ENCODE measurements at regions not wholly inside any gene's neighbourhood (a gene's known extent, or its start where the extent isn't known, plus 50 kb on each side); places are given as distances from the start of the nearest gene placed in this dataset.

DNA sequence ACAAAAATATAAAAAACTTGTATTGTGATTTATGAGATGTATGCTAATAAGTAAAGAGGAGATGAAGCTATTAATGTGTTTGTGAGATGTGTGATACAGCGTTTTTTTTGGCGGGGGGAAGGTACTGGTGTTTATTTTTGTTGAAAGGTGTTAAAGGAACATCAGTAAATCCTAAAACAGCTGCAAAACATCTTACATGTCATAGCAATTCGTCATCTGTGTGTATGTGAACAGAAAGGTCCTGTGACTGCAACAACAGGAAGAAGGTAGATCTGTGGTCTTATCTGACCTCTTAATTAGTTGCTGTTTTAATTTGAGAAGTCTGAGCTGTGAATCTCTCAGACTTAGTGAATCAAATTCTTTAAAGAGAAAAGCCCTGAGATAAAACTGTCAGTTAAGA, 1041.1 kb downstream of the JRKL start:
- no peak for DNase-seq (ENCODE audit: extremely low read depth, low read depth)
- TF ChIP-seq CTCF (IDR thresholded peaks at IDR 0.05; ENCODE audit: low read depth, low read length) = no peak

DNA sequence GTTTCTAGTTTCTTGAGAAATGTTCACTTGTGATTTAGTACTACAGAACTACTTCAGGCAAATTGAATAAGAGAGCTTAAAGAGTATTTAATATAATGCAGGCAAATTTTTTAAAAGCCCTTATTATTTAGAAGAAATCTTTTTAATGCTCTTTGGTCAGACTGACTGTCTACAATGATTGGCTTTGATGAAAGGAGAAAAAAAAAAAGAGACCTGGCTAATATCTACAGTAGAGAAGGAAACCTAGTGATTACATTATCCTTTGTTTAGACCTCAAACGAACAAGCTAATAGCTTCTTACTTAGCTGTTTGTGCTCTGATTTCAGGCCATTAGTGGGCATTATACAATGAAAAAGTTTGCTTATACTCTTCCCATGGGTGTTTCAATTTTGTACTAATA, 1043.1 kb downstream of the JRKL start:
- TF ChIP-seq CTCF (IDR thresholded peaks at IDR 0.05; ENCODE audit: low read depth, low read length) = no peak
- DNase-seq (ENCODE audit: extremely low read depth, low read depth) = no peak

DNA sequence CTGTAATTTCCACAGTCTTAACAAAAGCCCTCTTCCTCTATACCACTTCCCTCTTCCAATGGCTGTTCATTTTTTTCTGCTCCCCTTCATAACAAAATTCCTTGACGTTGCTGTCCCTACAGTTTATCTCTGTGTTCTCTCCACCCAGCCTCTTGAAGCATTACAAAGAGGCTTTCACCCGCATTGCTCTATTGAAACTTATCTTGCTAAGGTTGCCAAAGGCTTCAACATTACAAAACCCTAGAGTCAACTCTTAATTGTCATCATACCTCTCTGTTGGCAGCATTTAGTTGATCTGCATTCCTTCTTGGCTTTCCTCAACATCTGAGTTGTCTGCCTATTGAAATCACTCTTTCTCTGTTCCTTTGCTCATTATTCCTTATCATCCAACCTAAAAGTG, 1055.7 kb downstream of the JRKL start:
- DNase-seq (ENCODE audit: extremely low read depth, low read depth) = no peak
- no peak for TF ChIP-seq CTCF (IDR thresholded peaks at IDR 0.05; ENCODE audit: low read depth, low read length)

DNA sequence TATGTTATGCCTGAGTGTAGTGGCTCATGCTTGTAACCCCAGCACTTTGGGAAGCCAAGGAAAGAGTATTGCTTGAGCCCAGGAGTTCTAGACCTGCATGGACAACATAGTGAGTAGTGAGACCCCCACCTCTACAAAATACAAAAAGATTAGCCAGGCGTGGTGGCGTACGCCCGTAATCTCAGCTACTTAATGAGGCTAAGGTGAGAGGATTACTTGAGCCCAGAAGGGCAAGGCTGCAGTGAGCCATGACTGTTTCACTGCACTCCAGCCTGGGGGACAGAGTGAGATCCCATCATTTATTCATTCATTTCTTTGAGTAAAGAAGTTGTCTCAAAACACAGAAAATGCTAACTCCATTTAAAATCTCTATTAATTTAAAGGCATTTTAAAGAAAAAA, 1061.6 kb downstream of the JRKL start:
- TF ChIP-seq CTCF (IDR thresholded peaks at IDR 0.05; ENCODE audit: low read depth, low read length) = no peak
- DNase-seq (ENCODE audit: extremely low read depth, low read depth) = no peak

GRCh38 chr11:97454988-97455387, 1065.2 kb downstream of the JRKL start:
- no peak for TF ChIP-seq CTCF (IDR thresholded peaks at IDR 0.05; ENCODE audit: low read depth, low read length)
- DNase-seq (ENCODE audit: extremely low read depth, low read depth) = no peak

- TF ChIP-seq CTCF (IDR thresholded peaks at IDR 0.05; ENCODE audit: low read depth, low read length) = no peak
- no peak for DNase-seq (ENCODE audit: extremely low read depth, low read depth)
Observed at GRCh38 chr11:97460091-97460490, 1070.3 kb downstream of the JRKL start.

DNA sequence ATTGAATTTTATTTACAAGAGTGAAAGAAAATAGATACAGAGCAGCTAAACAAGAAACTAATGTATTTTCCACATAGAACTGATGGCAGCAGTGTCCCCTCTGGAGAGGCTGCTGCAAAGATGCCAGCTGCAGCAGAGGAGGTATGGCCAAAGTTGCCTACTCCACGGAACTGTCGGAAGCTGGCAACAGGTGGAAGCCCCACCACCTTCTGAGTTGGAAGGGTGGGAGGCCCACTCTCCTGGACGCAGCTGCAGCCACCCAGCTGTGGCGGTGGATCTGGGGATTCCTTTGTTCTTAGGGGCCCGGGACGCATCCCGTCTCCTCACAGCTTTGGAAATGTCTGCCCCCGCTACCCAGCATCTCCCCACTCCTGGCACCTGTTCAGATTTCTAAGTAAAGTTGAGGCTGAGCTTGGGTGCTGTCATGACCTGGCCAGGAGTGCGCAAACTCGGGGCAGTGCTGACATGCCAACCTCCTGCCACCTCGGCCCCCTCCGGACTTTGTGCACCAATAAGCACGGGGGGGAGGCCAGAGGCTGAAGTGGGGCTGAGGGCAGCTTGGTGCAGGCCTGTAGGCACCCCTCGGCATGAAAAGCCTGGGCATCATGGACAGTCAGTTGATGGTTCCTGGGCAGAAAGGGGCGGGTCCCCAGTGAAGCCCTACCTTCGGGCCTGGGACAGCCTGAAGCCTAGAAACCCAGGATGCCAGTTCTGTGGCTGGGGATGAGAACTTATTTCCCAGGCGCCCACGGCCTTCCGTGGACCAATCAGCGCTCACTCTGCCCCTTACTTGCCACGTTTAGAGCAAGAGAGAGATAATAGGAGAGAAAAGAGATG, 1071.4 kb downstream of the JRKL start:
- DNase-seq (ENCODE audit: extremely low read depth, low read depth) = no peak
- no peak for TF ChIP-seq CTCF (IDR thresholded peaks at IDR 0.05; ENCODE audit: low read depth, low read length)

All from AG09319 (cell line).